Mesenchymal stem cell (in vitro differentiated cells and primary cell): ENCODE measurements at regions not wholly inside any gene's neighbourhood (a gene's known extent, or its start where the extent isn't known, plus 50 kb on each side); places are given as distances from the start of the nearest gene placed in this dataset.

ENCODE experiments used
- DNase-seq: peaks from one replicate; pipeline ENCODE4 v3.0.0-alpha.2; 2013
- H2AFZ ChIP-seq: one replicate; pipeline ENCODE4 v1.6.1; 2013; ENCODE audit warnings: low read depth, mild to moderate bottlenecking, control low read depth, inconsistent platforms, low read length, moderate library complexity
- H2AK5ac ChIP-seq: 2 replicates; pipeline ENCODE4 v1.6.1; 2013; ENCODE audit warnings: low read length, moderate library complexity, mild to moderate bottlenecking, inconsistent platforms; ENCODE audit not compliant: severe bottlenecking
- H2BK120ac ChIP-seq: one replicate; pipeline ENCODE4 v1.6.1; 2013; ENCODE audit warnings: low read depth, mild to moderate bottlenecking, inconsistent platforms, low read length, moderate library complexity
- H2BK12ac ChIP-seq, 2 experiments: one replicate each; pipeline ENCODE4 v1.6.1; 2013; ENCODE audit warnings: inconsistent platforms in 2 of 2, low read length in 2 of 2, mild to moderate bottlenecking in 2 of 2, moderate library complexity in 2 of 2, control low read depth in 1 of 2
- H2BK15ac ChIP-seq: one replicate; pipeline ENCODE4 v1.6.1; 2013; ENCODE audit warnings: mild to moderate bottlenecking, low read depth, inconsistent platforms; ENCODE audit not compliant: poor library complexity, severe bottlenecking
- H2BK5ac ChIP-seq: 2 replicates; pipeline ENCODE4 v1.6.1; 2013; ENCODE audit warnings: low read depth, mild to moderate bottlenecking, low read length, control low read depth, inconsistent platforms; ENCODE audit not compliant: poor library complexity, severe bottlenecking
- H3K14ac ChIP-seq, 2 experiments: one replicate each; pipeline ENCODE4 v1.6.1; 2013; ENCODE audit warnings: inconsistent platforms in 2 of 2, low read length in 2 of 2, control low read depth in 1 of 2, mild to moderate bottlenecking in 1 of 2, moderate library complexity in 1 of 2
- H3K18ac ChIP-seq, 2 experiments: one replicate each; pipeline ENCODE4 v1.6.1; 2013; ENCODE audit warnings: inconsistent platforms in 2 of 2, low read length in 2 of 2, control low read depth in 1 of 2, low read depth in 1 of 2, mild to moderate bottlenecking in 1 of 2
- H3K23ac ChIP-seq, 2 experiments: one replicate each; pipeline ENCODE4 v1.6.1; 2013; ENCODE audit warnings: inconsistent platforms in 2 of 2, low read length in 2 of 2, mild to moderate bottlenecking in 2 of 2, moderate library complexity in 2 of 2, control low read depth in 1 of 2
- H3K27ac ChIP-seq: 2 replicates; pipeline ENCODE4 v1.5.1; 2013; ENCODE audit warnings: mild to moderate bottlenecking, moderate library complexity, low read length, control low read depth, inconsistent platforms; ENCODE audit not compliant: poor library complexity, severe bottlenecking
- H3K27me3 ChIP-seq, 2 experiments: 2 replicates each; pipeline versions ENCODE4 v1.6.1 to v1.7.0; 2013; ENCODE audit warnings: low read length in 2 of 2, mild to moderate bottlenecking in 2 of 2, moderate library complexity in 2 of 2, control low read depth in 1 of 2, inconsistent platforms in 1 of 2; ENCODE audit not compliant: control insufficient read depth in 1 of 2, insufficient read depth in 1 of 2
- H3K36me3 ChIP-seq, 2 experiments: 2 replicates each; pipeline versions ENCODE4 v1.6.1 to v1.7.0; 2013; ENCODE audit warnings: low read length in 2 of 2, control low read depth in 1 of 2, inconsistent platforms in 1 of 2, low read depth in 1 of 2, mild to moderate bottlenecking in 1 of 2; ENCODE audit not compliant: insufficient read depth in 2 of 2, control insufficient read depth in 1 of 2
- H3K4ac ChIP-seq, 2 experiments: one replicate each; pipeline ENCODE4 v1.6.1; 2013; ENCODE audit warnings: inconsistent platforms in 2 of 2, low read length in 2 of 2, mild to moderate bottlenecking in 2 of 2, moderate library complexity in 2 of 2, control low read depth in 1 of 2, low read depth in 1 of 2
- H3K4me1 ChIP-seq: 2 replicates; pipeline ENCODE4 v1.6.1; 2013; ENCODE audit warnings: low read depth, low read length, control low read depth; ENCODE audit not compliant: control insufficient read depth, insufficient read depth
- H3K4me2 ChIP-seq: 2 replicates; pipeline ENCODE4 v1.6.1; 2013; ENCODE audit warnings: low read length, mild to moderate bottlenecking, inconsistent platforms; ENCODE audit not compliant: poor library complexity, severe bottlenecking
- H3K4me3 ChIP-seq, 2 experiments: 2 replicates each; pipeline versions ENCODE4 v1.5.1 to v1.7.0; 2013; ENCODE audit warnings: low read length in 2 of 2, mild to moderate bottlenecking in 2 of 2, control low read depth in 1 of 2, low read depth in 1 of 2; ENCODE audit not compliant: insufficient read depth in 1 of 2
- H3K79me1 ChIP-seq: replicated peaks from 2 replicates; pipeline ENCODE4 v1.6.1; 2013; ENCODE audit warnings: mild to moderate bottlenecking, control low read depth, low read length, inconsistent platforms; ENCODE audit not compliant: poor library complexity, severe bottlenecking
- H3K9ac ChIP-seq: 2 replicates; pipeline ENCODE4 v1.7.0; 2013; ENCODE audit warnings: mild to moderate bottlenecking, low read length, moderate library complexity
- H3K9me3 ChIP-seq: 2 replicates; pipeline ENCODE4 v1.7.0; 2013; ENCODE audit warnings: mild to moderate bottlenecking, low read length; ENCODE audit not compliant: control insufficient read depth
- H4K8ac ChIP-seq: one replicate; pipeline ENCODE4 v1.6.1; 2013; ENCODE audit warnings: inconsistent platforms, mild to moderate bottlenecking, low read length, moderate library complexity
- H4K91ac ChIP-seq: one replicate; pipeline ENCODE4 v1.6.1; 2013; ENCODE audit warnings: mild to moderate bottlenecking, low read length, inconsistent platforms
- WGBS: methylation state at CpG from one replicate; pipeline ENCODE4 v1.1.7; 2013; ENCODE audit warnings: mixed read lengths; 5-methylcytosine and 5-hydroxymethylcytosine counted together

DNA sequence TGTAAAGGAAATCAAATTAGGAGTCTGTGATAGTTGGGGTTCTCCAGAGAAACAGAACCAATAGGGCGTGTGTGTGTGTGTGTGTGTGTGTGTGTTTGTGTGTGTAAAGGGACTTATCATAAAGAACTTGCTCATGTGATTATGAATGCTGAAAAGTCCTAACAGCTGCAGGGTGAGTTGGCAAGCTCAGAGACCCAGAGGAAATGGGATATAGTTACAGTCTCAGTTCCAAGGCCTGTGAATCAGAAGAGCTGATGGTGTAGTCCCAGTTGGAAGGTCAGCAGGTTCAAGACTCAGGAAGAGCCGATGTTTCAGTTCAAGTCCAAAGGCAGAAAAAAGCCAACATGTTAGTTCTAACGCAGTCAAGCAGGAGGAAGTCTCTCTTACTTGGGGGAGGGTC lies 214.2 kb downstream of the ELAVL2 start:
- Histone ChIP-seq H2BK120ac (no peak overlapping the region), H3K4me2 (no peak overlapping the region), H3K4me3 (no peak overlapping the region), H3K9ac (no peak overlapping the region), H2AK5ac (no peak overlapping the region), H3K27ac (no peak overlapping the region), H3K14ac (no peak overlapping the region), H3K4ac (no peak overlapping the region), H2AFZ (no peak overlapping the region), H4K8ac (no peak overlapping the region), H2BK5ac (no peak overlapping the region), H3K18ac (no peak overlapping the region), H3K23ac (no peak overlapping the region), H3K9me3 (no peaks in the 10 kb centered on the region), H3K36me3 (no peaks in the 10 kb centered on the region), H3K79me1 (no peaks in the 10 kb centered on the region), H2BK15ac (no peak overlapping the region), H3K27me3 (no peaks in the 10 kb centered on the region), H3K4me1 (no peaks in the 10 kb centered on the region), H2BK12ac (no peak overlapping the region), H4K91ac (no peak overlapping the region)
- DNase-seq: no peak
- WGBS: 82% methylated on average over 3 of the region's 3 CpGs

DNA sequence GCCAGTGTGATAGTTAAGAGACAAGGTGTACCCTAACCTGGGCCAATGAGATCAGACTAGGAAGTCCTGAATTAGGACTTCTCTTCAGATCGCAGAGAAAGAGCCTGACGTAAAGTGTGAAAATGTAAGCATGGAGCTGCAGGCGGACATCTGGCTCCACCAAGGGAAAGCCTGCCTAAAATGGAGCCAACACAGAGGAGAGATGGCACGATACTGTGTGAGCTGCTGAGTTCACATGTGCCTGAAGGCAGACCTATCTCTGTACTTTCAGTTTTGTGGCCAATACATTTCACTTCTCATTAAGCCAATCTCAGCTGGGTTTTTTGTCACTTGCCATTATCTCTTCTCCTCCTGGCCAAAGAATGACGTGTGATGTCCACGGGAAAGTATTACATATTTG lies 210.5 kb downstream of the ELAVL2 start:
- Histone ChIP-seq H2BK120ac (no peak overlapping the region), H3K23ac (no peak overlapping the region), H3K9me3 (no peaks in the 10 kb centered on the region), H2AFZ (no peak overlapping the region), H2BK5ac (no peak overlapping the region), H4K91ac (no peak overlapping the region), H3K4ac (no peak overlapping the region), H3K27ac (no peak overlapping the region), H3K4me1 (no peaks in the 10 kb centered on the region), H2AK5ac (no peak overlapping the region), H3K4me2 (no peak overlapping the region), H3K36me3 (no peaks in the 10 kb centered on the region), H3K18ac (no peak overlapping the region), H4K8ac (no peak overlapping the region), H3K79me1 (no peaks in the 10 kb centered on the region), H3K14ac (no peak overlapping the region), H2BK15ac (no peak overlapping the region), H3K4me3 (no peak overlapping the region), H3K9ac (no peak overlapping the region), H2BK12ac (no peak overlapping the region), H3K27me3 (no peaks in the 10 kb centered on the region)
- no peak for DNase-seq
- 91% methylated on average over 6 of the region's 6 CpGs for WGBS

DNA sequence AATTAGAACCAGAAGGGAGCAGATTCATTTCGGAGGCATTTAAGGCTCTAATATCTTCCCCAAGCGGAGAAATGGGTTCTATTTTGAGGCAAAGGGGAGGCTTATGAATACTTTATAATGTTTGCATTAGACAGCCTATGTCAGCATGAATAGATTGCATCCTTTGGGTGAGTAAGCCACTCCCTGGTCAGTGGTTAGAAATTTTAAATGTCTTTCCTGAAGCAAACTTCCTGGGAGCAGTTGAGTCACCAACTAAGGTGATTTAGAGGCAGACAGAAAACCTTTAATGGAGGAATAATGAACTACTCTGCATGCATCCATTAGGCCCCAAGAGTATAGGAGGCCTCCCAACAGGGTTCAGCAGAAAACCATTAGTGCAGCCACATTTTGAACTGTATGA lies 204.9 kb downstream of the ELAVL2 start:
- no peak overlapping the region for H3K18ac ChIP-seq
- H3K79me1 ChIP-seq: no peaks in the 10 kb centered on the region
- no peak overlapping the region for H3K4me3 ChIP-seq
- no peak overlapping the region for H2BK15ac ChIP-seq
- no peak overlapping the region for H2BK5ac ChIP-seq
- no peak overlapping the region for H2BK12ac ChIP-seq
- no peak overlapping the region for H4K91ac ChIP-seq
- H3K4me1 ChIP-seq: no peaks in the 10 kb centered on the region
- H3K9me3 ChIP-seq: no peaks in the 10 kb centered on the region
- no peak overlapping the region for H3K4ac ChIP-seq
- no peak overlapping the region for H2AFZ ChIP-seq
- no peaks in the 10 kb centered on the region for H3K36me3 ChIP-seq
- no peak overlapping the region for H4K8ac ChIP-seq
- no peak overlapping the region for H2AK5ac ChIP-seq
- no peak overlapping the region for H3K4me2 ChIP-seq
- no peak overlapping the region for H3K9ac ChIP-seq
- H3K14ac ChIP-seq: no peak overlapping the region
- no peak overlapping the region for H3K27ac ChIP-seq
- DNase-seq: peak; percentile 4
- H3K27me3 ChIP-seq: no peaks in the 10 kb centered on the region
- 72% methylated on average over 2 of the region's 2 CpGs for WGBS
- no peak overlapping the region for H2BK120ac ChIP-seq
- H3K23ac ChIP-seq: no peak overlapping the region

DNA sequence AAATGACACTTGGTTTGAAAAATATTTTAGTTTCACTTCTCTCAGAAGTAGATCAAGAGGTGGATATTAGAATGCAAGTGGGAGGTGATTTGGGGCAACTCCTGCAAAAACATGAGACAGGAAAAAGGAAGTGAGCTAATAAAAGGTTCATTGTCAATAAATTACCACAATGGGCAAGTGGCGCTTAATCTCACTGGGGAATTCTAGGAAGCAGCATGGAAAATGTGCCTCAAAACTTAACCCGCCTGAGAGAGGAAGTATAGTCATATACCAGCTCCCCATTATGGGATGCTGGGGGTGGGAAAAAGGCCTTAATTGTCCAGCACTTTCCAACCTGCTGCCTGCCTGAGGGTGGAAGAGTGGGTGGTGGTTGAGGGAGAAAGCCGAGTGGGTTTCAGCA lies 204.1 kb downstream of the ELAVL2 start:
- 85% methylated on average over 3 of the region's 3 CpGs for WGBS
- no peaks in the 10 kb centered on the region for H3K79me1 ChIP-seq

More for the DNA sequence above, 204.1 kb downstream of the ELAVL2 start:
- H3K4me1 ChIP-seq: no peaks in the 10 kb centered on the region
- no peak overlapping the region for H4K91ac ChIP-seq
- H3K18ac ChIP-seq: no peak overlapping the region
- no peak overlapping the region for H3K4me3 ChIP-seq
- no peak overlapping the region for H3K9ac ChIP-seq
- H3K36me3 ChIP-seq: no peaks in the 10 kb centered on the region
- no peak for DNase-seq
- H2BK12ac ChIP-seq: no peak overlapping the region
- H2BK120ac ChIP-seq: no peak overlapping the region
- H3K4ac ChIP-seq: no peak overlapping the region
- no peak overlapping the region for H3K4me2 ChIP-seq
- no peak overlapping the region for H3K14ac ChIP-seq
- no peaks in the 10 kb centered on the region for H3K27me3 ChIP-seq
- H3K9me3 ChIP-seq: no peaks in the 10 kb centered on the region
- H2BK5ac ChIP-seq: no peak overlapping the region
- no peak overlapping the region for H4K8ac ChIP-seq
- H2AK5ac ChIP-seq: no peak overlapping the region
- H3K23ac ChIP-seq: no peak overlapping the region
- H3K27ac ChIP-seq: no peak overlapping the region
- H2AFZ ChIP-seq: no peak overlapping the region
- H2BK15ac ChIP-seq: no peak overlapping the region
